Muscle of leg (tissue), 3 donors: ENCODE measurements at regions not wholly inside any gene's neighbourhood (a gene's known extent, or its start where the extent isn't known, plus 50 kb on each side); places are given as distances from the start of the nearest gene placed in this dataset.

Source experiments
- DNase-seq: peaks from one replicate; pipeline ENCODE4 v3.0.0; 2013
- H3K27ac ChIP-seq: one replicate; pipeline ENCODE4 v1.5.1; 2013; ENCODE audit warnings: mild to moderate bottlenecking, low read length, control low read depth
- H3K27me3 ChIP-seq: one replicate; pipeline ENCODE4 v1.6.1; 2013; ENCODE audit warnings: low read length; ENCODE audit not compliant: control insufficient read depth, insufficient read depth
- H3K36me3 ChIP-seq: one replicate; pipeline ENCODE4 v1.6.1; 2013; ENCODE audit warnings: low read length; ENCODE audit not compliant: control insufficient read depth, insufficient read depth
- H3K4me1 ChIP-seq: one replicate; pipeline ENCODE4 v1.6.1; 2013; ENCODE audit warnings: low read length; ENCODE audit not compliant: control insufficient read depth, insufficient read depth
- H3K4me3 ChIP-seq: one replicate; pipeline ENCODE4 v1.5.1; 2013; ENCODE audit warnings: low read length, control low read depth
- H3K9me3 ChIP-seq: replicated peaks from 2 replicates; pipeline ENCODE4 v1.6.1; 2013; ENCODE audit warnings: low read depth, low read length; ENCODE audit not compliant: control insufficient read depth
- WGBS: methylation state at CpG from one replicate; pipeline ENCODE4 v1.1.5; 2013; ENCODE audit warnings: missing lambda C conversion rate; ENCODE audit not compliant: insufficient coverage; 5-methylcytosine and 5-hydroxymethylcytosine counted together

- H3K4me3 ChIP-seq: no peak overlapping the region
- WGBS: 71% methylated on average over 3 of the region's 3 CpGs
- peaks cover 4% of the 10 kb centered on the region for H3K4me1 ChIP-seq
- H3K27me3 ChIP-seq: no peaks in the 10 kb centered on the region
- H3K27ac ChIP-seq: no peak overlapping the region
- no peak for DNase-seq
- H3K36me3 ChIP-seq: no peaks in the 10 kb centered on the region
- no peaks in the 10 kb centered on the region for H3K9me3 ChIP-seq
These were observed 216.0 kb upstream of the PTGFR start for GRCh38 chr1:78274814-78275213.

GRCh38 chr1:78275456-78275855, 215.3 kb upstream of the PTGFR start:
- Histone ChIP-seq H3K9me3 (no peaks in the 10 kb centered on the region), H3K4me1 (peaks cover 4% of the 10 kb centered on the region)
- 57% methylated on average over 1 of the region's 2 CpGs for WGBS

GRCh38 chr1:78275906-78276685, 214.7 kb upstream of the PTGFR start:
- H3K27me3 ChIP-seq: no peaks in the 10 kb centered on the region
- DNase-seq: peak; percentile 17

More at GRCh38 chr1:78275456-78275855, 215.3 kb upstream of the PTGFR start:
- H3K4me3 ChIP-seq: no peak overlapping the region
- no peak for DNase-seq
- H3K27ac ChIP-seq: no peak overlapping the region
- no peaks in the 10 kb centered on the region for H3K36me3 ChIP-seq
- H3K27me3 ChIP-seq: no peaks in the 10 kb centered on the region

GRCh38 chr1:78277253-78277652, 213.5 kb upstream of the PTGFR start:
- Histone ChIP-seq H3K9me3 (no peaks in the 10 kb centered on the region), H3K4me3 (no peak overlapping the region), H3K36me3 (no peaks in the 10 kb centered on the region), H3K27ac (no peak overlapping the region), H3K27me3 (no peaks in the 10 kb centered on the region), H3K4me1 (peaks cover 4% of the 10 kb centered on the region)
- no peak for DNase-seq

More at GRCh38 chr1:78275906-78276685, 214.7 kb upstream of the PTGFR start:
- no CpG with 5 or more reads among the region's 3 CpGs for WGBS
- Histone ChIP-seq H3K36me3 (no peaks in the 10 kb centered on the region), H3K4me3 (no peak overlapping the region), H3K27ac (no peak overlapping the region), H3K4me1 (peaks cover 4% of the 10 kb centered on the region), H3K9me3 (no peaks in the 10 kb centered on the region)

- no CpG with 5 or more reads among the region's 2 CpGs for WGBS
- no peaks in the 10 kb centered on the region for H3K27me3 ChIP-seq
- H3K36me3 ChIP-seq: no peaks in the 10 kb centered on the region
- peaks cover 4% of the 10 kb centered on the region for H3K4me1 ChIP-seq
- no peak overlapping the region for H3K4me3 ChIP-seq
- no peaks in the 10 kb centered on the region for H3K9me3 ChIP-seq
- no peak for DNase-seq
- H3K27ac ChIP-seq: no peak overlapping the region
These were observed 211.7 kb upstream of the PTGFR start for GRCh38 chr1:78279051-78279450.

- Histone ChIP-seq H3K27ac (no peak overlapping the region), H3K36me3 (no peaks in the 10 kb centered on the region), H3K4me3 (no peak overlapping the region), H3K9me3 (no peaks in the 10 kb centered on the region), H3K27me3 (no peaks in the 10 kb centered on the region), H3K4me1 (peaks cover 2% of the 10 kb centered on the region)
- no CpG with 5 or more reads among the region's 2 CpGs for WGBS
- DNase-seq: no peak
These were observed 210.1 kb upstream of the PTGFR start for GRCh38 chr1:78280626-78281025.

GRCh38 chr1:78281580-78281979, 209.2 kb upstream of the PTGFR start:
- WGBS: no CpG with 5 or more reads among the region's 1 CpG

GRCh38 chr1:78283691-78284090, 207.1 kb upstream of the PTGFR start:
- Histone ChIP-seq H3K4me3 (no peak overlapping the region), H3K9me3 (no peaks in the 10 kb centered on the region), H3K4me1 (peaks cover 2% of the 10 kb centered on the region), H3K36me3 (no peaks in the 10 kb centered on the region), H3K27ac (no peak overlapping the region), H3K27me3 (no peaks in the 10 kb centered on the region)
- no peak for DNase-seq
- 20% methylated on average over 1 of the region's 2 CpGs for whole genome bisulfite sequencing

More at GRCh38 chr1:78281580-78281979, 209.2 kb upstream of the PTGFR start:
- Histone ChIP-seq H3K9me3 (no peaks in the 10 kb centered on the region), H3K27me3 (no peaks in the 10 kb centered on the region), H3K27ac (no peak overlapping the region), H3K4me1 (no peaks in the 10 kb centered on the region), H3K4me3 (no peak overlapping the region), H3K36me3 (no peaks in the 10 kb centered on the region)
- no peak for DNase-seq

- Histone ChIP-seq H3K27me3 (no peaks in the 10 kb centered on the region), H3K36me3 (no peaks in the 10 kb centered on the region), H3K4me3 (no peak overlapping the region), H3K9me3 (no peaks in the 10 kb centered on the region), H3K4me1 (peaks cover 5% of the 10 kb centered on the region), H3K27ac (no peak overlapping the region)
- no peak for DNase-seq
- WGBS: no CpG with 5 or more reads among the region's 1 CpG
These were observed 206.4 kb upstream of the PTGFR start for GRCh38 chr1:78284354-78284753.

GRCh38 chr1:78286686-78287085, 204.1 kb upstream of the PTGFR start:
- H3K4me3 ChIP-seq: no peak overlapping the region
- no peaks in the 10 kb centered on the region for H3K9me3 ChIP-seq
- peaks cover 5% of the 10 kb centered on the region for H3K4me1 ChIP-seq
- H3K27ac ChIP-seq: no peak overlapping the region
- no peak for DNase-seq
- no peaks in the 10 kb centered on the region for H3K36me3 ChIP-seq
- no peaks in the 10 kb centered on the region for H3K27me3 ChIP-seq
- WGBS: 93% methylated on average over 3 of the region's 3 CpGs

GRCh38 chr1:78289603-78290002, 201.2 kb upstream of the PTGFR start:
- DNase-seq: peak; percentile 45
- no peaks in the 10 kb centered on the region for H3K27me3 ChIP-seq
- no peaks in the 10 kb centered on the region for H3K9me3 ChIP-seq
- H3K27ac ChIP-seq: no peak overlapping the region
- peaks cover 7% of the 10 kb centered on the region for H3K4me1 ChIP-seq
- H3K4me3 ChIP-seq: no peak overlapping the region
- no CpG with 5 or more reads among the region's 1 CpG for WGBS
- H3K36me3 ChIP-seq: no peaks in the 10 kb centered on the region
